Fibroblast of villous mesenchyme (primary cell): ENCODE measurements at regions not wholly inside any gene's neighbourhood (a gene's known extent, or its start where the extent isn't known, plus 50 kb on each side); places are given as distances from the start of the nearest gene placed in this dataset.
A peak's percentile ranks its signal among the peaks of the same experiment; 100 is the strongest.

Experiments
- DNase-seq: peaks from one replicate; pipeline ENCODE4 v3.0.0-alpha.2; 2010; ENCODE audit warnings: low read depth
- H3K4me3 ChIP-seq: 2 replicates; pipeline ENCODE4 v1.5.1; 2011; ENCODE audit warnings: low read depth, mild to moderate bottlenecking, low read length
- TF ChIP-seq, protein P1 (sequence below): IDR thresholded peaks from 2 replicates; pipeline ENCODE4 v1.5.1; 2012; ENCODE audit warnings: low read depth, mild to moderate bottlenecking, low read length; ENCODE audit not compliant: insufficient read depth

DNA sequence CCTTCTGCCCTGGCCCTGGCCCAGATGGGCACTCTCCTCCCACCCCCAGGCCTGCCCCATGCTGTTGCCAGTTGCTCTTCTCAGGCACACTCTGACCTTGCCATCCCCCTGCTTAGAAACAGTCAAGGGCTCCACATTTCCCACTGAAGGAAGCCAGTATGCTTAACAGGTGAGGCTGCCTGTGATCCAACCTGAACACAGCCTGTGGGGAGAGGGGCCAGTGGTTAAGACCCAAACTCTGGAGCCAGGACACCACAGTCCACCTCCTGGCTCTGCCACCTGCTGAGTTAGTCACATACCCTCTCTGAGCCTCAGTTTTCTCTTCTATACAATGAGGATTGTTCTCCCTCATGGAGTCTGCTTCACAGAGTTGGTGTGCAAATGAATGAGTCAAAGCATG, 526.9 kb downstream of the MATN1 start:
- no peak for DNase-seq
- no peak overlapping the region for H3K4me3 ChIP-seq
- TF ChIP-seq, protein P1, sequence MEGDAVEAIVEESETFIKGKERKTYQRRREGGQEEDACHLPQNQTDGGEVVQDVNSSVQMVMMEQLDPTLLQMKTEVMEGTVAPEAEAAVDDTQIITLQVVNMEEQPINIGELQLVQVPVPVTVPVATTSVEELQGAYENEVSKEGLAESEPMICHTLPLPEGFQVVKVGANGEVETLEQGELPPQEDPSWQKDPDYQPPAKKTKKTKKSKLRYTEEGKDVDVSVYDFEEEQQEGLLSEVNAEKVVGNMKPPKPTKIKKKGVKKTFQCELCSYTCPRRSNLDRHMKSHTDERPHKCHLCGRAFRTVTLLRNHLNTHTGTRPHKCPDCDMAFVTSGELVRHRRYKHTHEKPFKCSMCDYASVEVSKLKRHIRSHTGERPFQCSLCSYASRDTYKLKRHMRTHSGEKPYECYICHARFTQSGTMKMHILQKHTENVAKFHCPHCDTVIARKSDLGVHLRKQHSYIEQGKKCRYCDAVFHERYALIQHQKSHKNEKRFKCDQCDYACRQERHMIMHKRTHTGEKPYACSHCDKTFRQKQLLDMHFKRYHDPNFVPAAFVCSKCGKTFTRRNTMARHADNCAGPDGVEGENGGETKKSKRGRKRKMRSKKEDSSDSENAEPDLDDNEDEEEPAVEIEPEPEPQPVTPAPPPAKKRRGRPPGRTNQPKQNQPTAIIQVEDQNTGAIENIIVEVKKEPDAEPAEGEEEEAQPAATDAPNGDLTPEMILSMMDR, result no peak

DNA sequence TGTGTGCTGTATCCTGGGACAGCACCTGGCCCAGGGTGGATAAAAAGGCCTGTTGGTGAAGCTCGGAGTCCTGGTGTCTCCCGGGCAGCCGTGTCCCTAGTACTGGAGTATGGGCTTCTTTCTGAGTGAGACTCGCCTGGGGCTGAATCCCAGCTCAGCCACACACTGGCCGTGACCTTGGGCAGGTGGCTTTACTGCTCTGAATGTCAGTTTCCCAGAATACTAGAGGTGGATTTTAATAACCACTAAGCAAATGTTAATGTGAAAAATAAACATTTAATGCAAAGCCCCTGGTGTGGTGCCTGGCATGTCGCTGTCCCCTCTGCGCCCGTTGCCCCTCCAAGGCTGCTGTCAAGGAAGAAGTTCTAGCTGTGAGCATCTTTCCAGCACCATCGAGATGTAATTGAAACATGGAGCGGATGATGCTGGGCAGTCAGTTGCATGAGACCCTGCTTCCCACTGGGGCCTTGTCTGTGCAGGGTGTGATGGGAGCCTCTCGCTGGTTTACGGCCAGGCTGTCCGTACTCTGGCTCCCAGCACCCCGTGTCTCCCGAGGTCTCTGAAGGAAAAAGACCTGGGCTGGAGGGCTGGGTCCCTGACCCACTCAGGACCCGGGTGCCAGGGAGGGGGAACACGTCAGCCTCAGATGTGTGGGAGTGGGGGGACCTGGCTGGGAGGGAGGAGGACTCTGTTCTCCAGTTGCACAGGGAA, 527.8 kb downstream of the MATN1 start:
- no peak overlapping the region for H3K4me3 ChIP-seq
- DNase-seq, result no peak
- TF ChIP-seq, protein P1, result no peak

DNA sequence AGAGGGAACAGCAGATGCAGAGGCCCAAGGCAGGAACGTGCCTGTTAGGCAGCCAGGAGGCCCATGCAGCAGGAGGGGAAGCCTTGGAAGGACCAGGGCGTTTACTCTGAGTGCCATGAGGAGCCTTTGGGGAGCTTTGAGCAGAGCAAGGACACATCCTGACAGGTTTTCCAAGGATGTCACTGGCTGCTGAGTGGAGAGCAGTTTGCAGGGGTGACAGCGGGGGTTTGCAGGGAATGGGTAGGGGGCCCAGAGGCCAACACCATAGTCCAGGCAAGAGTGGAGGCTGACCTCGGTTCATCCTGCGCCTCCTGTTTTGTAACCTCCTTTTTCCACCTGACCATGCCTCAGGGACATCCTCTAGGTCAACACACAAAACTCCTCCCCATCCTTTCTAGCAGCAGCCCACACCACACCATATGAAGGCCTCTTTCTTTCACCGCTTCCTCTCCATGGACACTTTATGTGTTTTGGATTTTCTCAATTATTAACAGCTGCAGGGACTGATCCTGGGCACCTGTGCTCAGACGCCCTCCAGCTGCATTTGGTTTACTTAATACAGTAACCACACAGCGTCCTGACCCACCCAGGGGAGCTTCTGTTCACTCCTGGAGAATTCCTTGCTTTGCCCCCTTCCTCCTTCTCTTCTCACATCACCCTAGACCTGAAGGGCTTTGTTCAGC, 528.5 kb downstream of the MATN1 start:
- H3K4me3 ChIP-seq, result no peak overlapping the region
- DNase-seq, result no peak
- TF ChIP-seq, protein P1, result no peak

DNA sequence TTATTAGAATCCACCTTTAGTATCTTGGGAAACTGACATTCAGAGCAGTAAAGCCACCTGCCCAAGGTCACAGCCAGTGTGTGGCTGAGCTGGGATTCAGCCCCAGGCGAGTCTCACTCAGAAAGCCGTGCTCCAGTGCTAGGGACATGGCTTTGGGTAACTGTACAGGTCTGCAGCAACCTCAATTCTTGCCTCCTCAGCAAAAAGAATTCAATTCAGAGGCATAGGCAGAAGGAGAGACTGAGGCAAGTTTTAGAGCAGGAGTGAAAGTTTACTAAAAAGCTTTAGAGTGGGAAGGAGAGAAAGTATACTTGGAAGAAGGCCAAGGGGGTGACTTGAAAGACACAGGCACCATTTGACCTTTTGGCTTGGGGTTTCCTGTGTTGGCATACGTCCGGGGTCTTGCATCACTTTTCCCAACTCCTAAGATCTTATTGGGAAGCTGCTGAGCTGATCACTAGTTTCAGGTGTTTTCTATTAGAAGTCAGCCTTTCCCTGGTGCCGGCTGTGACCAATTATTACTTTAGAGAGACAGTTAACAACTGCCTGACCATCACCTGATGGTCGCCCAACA, 529.3 kb downstream of the MATN1 start:
- H3K4me3 ChIP-seq, result no peak overlapping the region
- TF ChIP-seq, protein P1, result no peak
- no peak for DNase-seq

DNA sequence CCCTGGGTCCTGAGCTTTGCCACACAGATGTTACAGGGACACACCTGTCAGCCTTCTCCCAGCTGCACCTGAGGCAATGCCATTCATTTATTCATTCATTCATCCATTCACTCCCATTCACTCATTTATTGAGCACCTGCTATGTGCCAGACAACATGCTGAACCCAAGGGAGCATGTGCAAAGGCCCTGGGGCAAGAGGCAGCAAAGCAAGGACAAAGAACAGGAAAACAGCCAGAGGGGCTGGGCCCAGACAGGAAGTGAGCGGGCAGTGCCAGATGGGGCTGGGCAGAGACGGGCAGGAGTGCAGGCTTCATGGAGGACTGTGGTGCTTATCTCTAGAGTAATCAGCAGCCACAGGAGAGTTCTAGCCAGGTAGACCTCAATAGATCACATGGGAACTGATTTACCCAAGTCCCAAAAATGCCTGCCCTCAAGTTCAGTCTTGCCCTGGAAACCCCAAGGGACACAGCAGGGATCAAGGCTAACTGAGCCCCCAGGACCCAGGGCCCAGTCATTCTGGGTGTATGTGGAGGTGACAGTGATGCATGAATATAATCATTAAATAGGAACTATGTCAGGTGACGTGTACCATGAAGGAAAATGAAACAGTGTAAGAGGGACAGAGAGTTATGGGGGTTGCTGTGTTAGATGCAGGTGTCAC, 530.3 kb downstream of the MATN1 start:
- H3K4me3 ChIP-seq, result no peak overlapping the region
- TF ChIP-seq, protein P1, result no peak
- no peak for DNase-seq

DNA sequence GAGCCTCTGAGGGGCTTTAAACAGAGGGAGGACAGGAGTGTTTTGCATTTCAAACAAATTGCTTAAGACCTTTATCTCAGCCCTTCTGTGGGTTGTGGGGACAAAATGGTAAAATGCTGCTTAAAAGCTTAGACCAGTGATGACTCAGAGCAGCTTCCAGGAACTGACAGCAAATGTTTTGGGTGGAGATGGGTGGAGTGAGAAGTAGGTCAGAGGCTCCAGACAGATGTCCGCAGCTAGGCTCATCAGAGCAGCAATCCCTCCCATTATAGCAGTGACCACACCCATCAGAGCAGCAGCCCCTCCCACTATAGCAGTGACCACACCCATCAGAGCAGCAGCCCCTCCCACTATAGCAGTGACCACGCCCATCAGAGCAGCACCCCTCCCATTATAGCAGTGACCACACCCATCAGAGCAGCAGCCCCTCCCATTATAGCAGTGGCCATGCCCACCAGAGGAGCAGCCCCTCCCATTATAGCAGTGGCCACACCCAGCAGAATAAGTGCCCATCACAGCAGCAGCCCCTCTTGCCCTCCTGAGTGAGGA, 532.2 kb downstream of the MATN1 start:
- peak; percentile 80 for DNase-seq
- no peak overlapping the region for H3K4me3 ChIP-seq
- TF ChIP-seq, protein P1, result no peak
